Keratinocyte (primary cell): ENCODE measurements at regions not wholly inside any gene's neighbourhood (a gene's known extent, or its start where the extent isn't known, plus 50 kb on each side); places are given as distances from the start of the nearest gene placed in this dataset.

ENCODE experiments used
- DNase-seq: peaks from one replicate; pipeline ENCODE4 v3.0.0-alpha.2; 2011; ENCODE audit warnings: low read depth, missing footprints, low spot score
- FAIRE-seq: peaks from 2 replicates; lab custom pipeline; 2011; peaks lifted over from hg19 to GRCh38; lab: Jason Lieb, UNC
- H2AFZ ChIP-seq: 2 replicates; pipeline ENCODE4 v1.6.0; 2012; ENCODE audit warnings: low read length, control low read depth, inconsistent platforms; ENCODE audit not compliant: control insufficient read depth
- H3K27ac ChIP-seq: 2 replicates; pipeline ENCODE4 v1.5.1; 2011; ENCODE audit warnings: low read length; ENCODE audit not compliant: control insufficient read depth, insufficient read depth
- H3K27me3 ChIP-seq: 3 replicates; pipeline ENCODE4 v1.6.0; 2011; ENCODE audit warnings: low read length; ENCODE audit not compliant: control insufficient read depth, insufficient read depth; ENCODE audit errors: extremely low read depth
- H3K36me3 ChIP-seq, 2 experiments: 2 replicates in 1 of 2; 3 replicates in 1 of 2; pipeline ENCODE4 v1.5.1; 2011; ENCODE audit warnings: low read length in 2 of 2, mild to moderate bottlenecking in 1 of 2; ENCODE audit not compliant: control insufficient read depth in 2 of 2, insufficient read depth in 2 of 2; ENCODE audit errors: extremely low read depth in 1 of 2
- H3K4me1 ChIP-seq: 3 replicates; pipeline ENCODE4 v1.5.1; 2011; ENCODE audit warnings: low read length; ENCODE audit not compliant: control insufficient read depth, insufficient read depth; ENCODE audit errors: extremely low read depth
- H3K4me2 ChIP-seq: 3 replicates; pipeline ENCODE4 v1.6.0; 2011; ENCODE audit warnings: low read depth, low read length; ENCODE audit not compliant: control insufficient read depth, insufficient read depth; ENCODE audit errors: extremely low read depth
- H3K4me3 ChIP-seq, 3 experiments: fragments of 200-600 bp in 1 of 3; sonication (generic) in 1 of 3; 2 replicates in 2 of 3; 3 replicates in 1 of 3; pipeline ENCODE4 v1.5.1; 2011 to 2016; ENCODE audit warnings: low read length in 3 of 3, mild to moderate bottlenecking in 3 of 3, control low read depth in 2 of 3, inconsistent platforms in 1 of 3, low read depth in 1 of 3, mixed read lengths in 1 of 3, mixed run types in 1 of 3, moderate library complexity in 1 of 3; ENCODE audit not compliant: control insufficient read depth in 2 of 3, insufficient read depth in 2 of 3; ENCODE audit errors: extremely low read depth in 1 of 3
- H3K79me2 ChIP-seq: 2 replicates; pipeline ENCODE4 v1.6.0; 2012; ENCODE audit warnings: low read length; ENCODE audit not compliant: control insufficient read depth, insufficient read depth
- H3K9ac ChIP-seq: 3 replicates; pipeline ENCODE4 v1.6.0; 2011; ENCODE audit warnings: low read length; ENCODE audit not compliant: control insufficient read depth, insufficient read depth; ENCODE audit errors: extremely low read depth
- H3K9me1 ChIP-seq: 3 replicates; pipeline ENCODE4 v1.6.0; 2011; ENCODE audit warnings: low read length; ENCODE audit not compliant: control insufficient read depth, insufficient read depth; ENCODE audit errors: extremely low read depth
- H3K9me3 ChIP-seq: 2 replicates; pipeline ENCODE4 v1.5.1; 2012; ENCODE audit warnings: low read depth, low read length; ENCODE audit not compliant: control insufficient read depth
- H4K20me1 ChIP-seq: 3 replicates; pipeline ENCODE4 v1.6.0; 2011; ENCODE audit warnings: low read length; ENCODE audit not compliant: control insufficient read depth, insufficient read depth; ENCODE audit errors: extremely low read depth
- EZH2 ChIP-seq: IDR thresholded peaks from one replicate; pipeline ENCODE4 v1.6.1; 2012; ENCODE audit warnings: inconsistent platforms, mild to moderate bottlenecking, low read length, moderate library complexity
- dilution Hi-C: fragments of 300-500 bp; cut with MboI; formaldehyde crosslinking; loops from one replicate; pipeline ENCODE4 v1.7.0; 2020; ENCODE audit warnings: low sequenced_read_pairs; ENCODE audit not compliant: extremely low pct_ligation_motif_present
- TF ChIP-seq, protein P1 (sequence below), 3 experiments: IDR thresholded peaks in 1 of 3; conservative IDR thresholded peaks in 1 of 3; optimal IDR thresholded peaks in 1 of 3; 2 replicates in 2 of 3; 3 replicates in 1 of 3; pipeline versions ENCODE3 to v1.5.1; 2011; ENCODE audit warnings: low read length in 3 of 3, mild to moderate bottlenecking in 3 of 3, moderate library complexity in 2 of 3, control low read depth in 1 of 3, inconsistent platforms in 1 of 3; ENCODE audit not compliant: insufficient read depth in 2 of 3; ENCODE audit errors: extremely low read depth in 1 of 3

DNA sequence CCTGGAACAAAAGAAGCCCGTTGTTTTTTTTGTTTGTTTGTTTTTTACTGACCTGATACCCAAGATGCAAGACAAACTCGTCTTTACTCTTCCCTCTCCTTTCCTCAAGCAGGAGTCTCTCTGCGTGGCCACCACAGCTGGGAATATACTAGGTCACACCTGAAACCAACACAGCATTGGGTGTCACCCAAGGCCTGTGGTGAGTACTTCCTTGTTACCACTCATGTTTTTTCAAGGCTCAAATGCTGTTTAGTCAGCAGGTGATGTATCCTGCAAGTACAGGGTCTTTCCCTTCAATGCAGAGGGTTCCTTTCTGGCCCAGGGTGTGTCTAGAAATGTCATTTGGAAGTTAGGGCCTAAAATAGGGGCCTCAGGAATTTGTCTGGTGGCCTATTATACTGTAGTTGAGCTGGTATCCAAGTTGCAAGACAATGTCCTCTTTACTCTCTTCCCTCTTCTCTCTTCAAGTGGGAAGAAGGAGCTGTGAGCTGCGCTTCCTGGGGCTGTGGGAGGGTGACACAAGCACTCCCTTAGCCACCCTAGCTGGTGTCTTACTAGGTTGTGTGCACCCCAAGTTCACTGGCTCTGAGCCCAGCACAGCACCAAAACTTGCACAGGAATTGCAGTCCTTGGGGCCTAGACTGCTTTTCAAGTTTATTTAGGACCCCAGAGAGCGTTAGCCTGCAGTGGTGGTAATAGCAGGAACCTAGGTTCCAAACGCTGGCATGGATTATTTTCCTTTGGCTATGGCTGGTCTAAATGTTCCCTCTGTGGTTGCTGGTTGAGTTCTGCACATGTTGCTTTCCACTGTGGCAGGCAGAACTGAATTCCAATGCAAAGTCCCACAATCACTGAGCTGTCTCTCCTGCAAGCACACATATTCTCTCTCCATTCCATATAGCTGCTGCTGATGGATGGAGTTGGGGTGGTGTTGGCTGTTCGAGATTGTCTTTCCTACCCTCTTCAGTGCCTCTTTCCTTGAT lies 91.4 kb upstream of the LYPLAL1 start:
- H3K9me1 ChIP-seq, result no peaks in the 10 kb centered on the region
- FAIRE-seq, result no peak

DNA sequence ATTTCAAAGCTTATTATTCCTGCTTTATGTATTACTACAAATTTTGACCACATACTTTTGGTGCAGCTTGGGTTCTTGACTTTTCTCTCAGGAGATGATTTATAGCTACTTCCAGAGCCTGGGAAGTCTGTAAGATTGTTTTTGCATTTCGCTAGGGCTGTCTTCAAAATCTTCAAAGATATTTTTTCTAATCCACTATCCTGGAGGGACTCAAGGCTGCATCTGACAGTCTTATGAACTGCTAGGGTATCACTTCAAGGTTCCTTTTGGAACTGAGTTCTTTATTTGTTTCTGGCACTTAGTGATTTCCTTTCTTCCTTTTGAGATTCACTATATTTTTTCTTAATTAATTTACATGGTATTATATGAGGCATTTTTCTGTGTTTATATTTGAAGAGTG lies 90.0 kb upstream of the LYPLAL1 start:
- H3K79me2 ChIP-seq, result no peaks in the 10 kb centered on the region
- H3K9me1 ChIP-seq, result no peaks in the 10 kb centered on the region
- no peaks in the 10 kb centered on the region for H4K20me1 ChIP-seq
- no peaks in the 10 kb centered on the region for H3K27me3 ChIP-seq
- no peak overlapping the region for H3K4me2 ChIP-seq
- H2AFZ ChIP-seq, result no peak overlapping the region
- FAIRE-seq, result no peak
- dilution Hi-C loops, result no loop called here
- H3K4me3 ChIP-seq, result no peak overlapping the region
- H3K27ac ChIP-seq, result no peak overlapping the region
- no peak for DNase-seq
- H3K9ac ChIP-seq, result no peak overlapping the region
- no peak for TF ChIP-seq EZH2
- TF ChIP-seq, protein P1, sequence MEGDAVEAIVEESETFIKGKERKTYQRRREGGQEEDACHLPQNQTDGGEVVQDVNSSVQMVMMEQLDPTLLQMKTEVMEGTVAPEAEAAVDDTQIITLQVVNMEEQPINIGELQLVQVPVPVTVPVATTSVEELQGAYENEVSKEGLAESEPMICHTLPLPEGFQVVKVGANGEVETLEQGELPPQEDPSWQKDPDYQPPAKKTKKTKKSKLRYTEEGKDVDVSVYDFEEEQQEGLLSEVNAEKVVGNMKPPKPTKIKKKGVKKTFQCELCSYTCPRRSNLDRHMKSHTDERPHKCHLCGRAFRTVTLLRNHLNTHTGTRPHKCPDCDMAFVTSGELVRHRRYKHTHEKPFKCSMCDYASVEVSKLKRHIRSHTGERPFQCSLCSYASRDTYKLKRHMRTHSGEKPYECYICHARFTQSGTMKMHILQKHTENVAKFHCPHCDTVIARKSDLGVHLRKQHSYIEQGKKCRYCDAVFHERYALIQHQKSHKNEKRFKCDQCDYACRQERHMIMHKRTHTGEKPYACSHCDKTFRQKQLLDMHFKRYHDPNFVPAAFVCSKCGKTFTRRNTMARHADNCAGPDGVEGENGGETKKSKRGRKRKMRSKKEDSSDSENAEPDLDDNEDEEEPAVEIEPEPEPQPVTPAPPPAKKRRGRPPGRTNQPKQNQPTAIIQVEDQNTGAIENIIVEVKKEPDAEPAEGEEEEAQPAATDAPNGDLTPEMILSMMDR (optimal IDR thresholded peaks at IDR 0.05 in 1 of 3, IDR thresholded peaks at IDR 0.05 in 1 of 3, conservative IDR thresholded peaks at IDR 0.05 in 1 of 3; ENCODE audit: extremely low read depth in 1 of 3, insufficient read depth in 2 of 3, low read length in 3 of 3), result no peak
- peaks cover 1% of the 10 kb centered on the region for H3K4me1 ChIP-seq
- no peaks in the 10 kb centered on the region for H3K36me3 ChIP-seq
- no peaks in the 10 kb centered on the region for H3K9me3 ChIP-seq

More for the DNA sequence above, 91.4 kb upstream of the LYPLAL1 start:
- TF ChIP-seq, protein P1 (optimal IDR thresholded peaks at IDR 0.05 in 1 of 3, IDR thresholded peaks at IDR 0.05 in 1 of 3, conservative IDR thresholded peaks at IDR 0.05 in 1 of 3; ENCODE audit: extremely low read depth in 1 of 3, insufficient read depth in 2 of 3, low read length in 3 of 3), result no peak
- TF ChIP-seq EZH2, result no peak
- dilution Hi-C loops, result no loop called here
- Histone ChIP-seq H3K27me3 (no peaks in the 10 kb centered on the region), H3K4me1 (no peaks in the 10 kb centered on the region), H3K4me3 (no peak overlapping the region), H3K9me3 (no peaks in the 10 kb centered on the region), H3K4me2 (no peak overlapping the region), H3K36me3 (no peaks in the 10 kb centered on the region), H3K79me2 (no peaks in the 10 kb centered on the region), H3K9ac (no peak overlapping the region), H2AFZ (no peak overlapping the region), H4K20me1 (no peaks in the 10 kb centered on the region), H3K27ac (no peak overlapping the region)
- no peak for DNase-seq
